Naive thymus-derived CD8-positive, alpha-beta T cell (primary cell): ENCODE measurements at regions not wholly inside any gene's neighbourhood (a gene's known extent, or its start where the extent isn't known, plus 50 kb on each side); places are given as distances from the start of the nearest gene placed in this dataset.
A peak's percentile ranks its signal among the peaks of the same experiment; 100 is the strongest.
"Not testable (repeated sequence)": the region's sequence is repeated elsewhere in the genome, so short reads cannot be mapped to it uniquely, and the experiment has no call there.

Experiments used
- ATAC-seq, 2 donors: fragments of 150-1000 bp; cut with Tn5 transposase in 1 of 2; sonication (Bioruptor Pico), chemical (Tn5 transposase) in 1 of 2; 1 replicate in 1 of 2; 2 replicates in 1 of 2; pipeline ENCODE4 v1.10.0; 2021; ENCODE audit warnings: mild to moderate bottlenecking in 2 of 2, moderate library complexity in 2 of 2
- POLR2A ChIA-PET: fragments of 350-600 bp; sonication (Branson Sonifier 250); formaldehyde crosslinking; loops from one replicate; lab custom pipeline; 2021; ENCODE audit warnings: antibody characterized with exemption; lab: Charles Lee
- DNase-seq, 10 donors: peaks; one replicate each; pipeline versions ENCODE4 v3.0.0 to v3.0.0-alpha.2; 2020 to 2022
- H3K27ac Mint-ChIP-seq, 10 donors: one replicate each; pipeline ENCODE4 v1.8.0; 2020 to 2022; ENCODE audit warnings: mild to moderate bottlenecking in 10 of 10, mixed read lengths in 10 of 10, moderate library complexity in 4 of 10, inconsistent platforms in 1 of 10
- H3K27me3 Mint-ChIP-seq, 5 donors: one replicate each; pipeline ENCODE4 v1.8.0; 2021 to 2022; ENCODE audit warnings: mixed read lengths in 5 of 5
- H3K36me3 Mint-ChIP-seq, 3 donors: one replicate each; pipeline ENCODE4 v1.8.0; 2020 to 2022; ENCODE audit warnings: mixed read lengths in 3 of 3, mild to moderate bottlenecking in 2 of 3, inconsistent platforms in 1 of 3
- H3K4me1 Mint-ChIP-seq, 4 donors: one replicate each; pipeline ENCODE4 v1.8.0; 2021 to 2022; ENCODE audit warnings: mixed read lengths in 4 of 4
- H3K4me3 Mint-ChIP-seq, 10 donors: one replicate each; pipeline ENCODE4 v1.8.0; 2020 to 2022; ENCODE audit warnings: mild to moderate bottlenecking in 10 of 10, mixed read lengths in 10 of 10, moderate library complexity in 6 of 10, inconsistent platforms in 1 of 10
- H3K9me3 Mint-ChIP-seq, 9 donors: one replicate each; pipeline ENCODE4 v1.8.0; 2020 to 2022; ENCODE audit warnings: mixed read lengths in 9 of 9, mild to moderate bottlenecking in 3 of 9, inconsistent platforms in 1 of 9, moderate library complexity in 1 of 9

- H3K4me3 Mint-ChIP-seq, DNase-seq, H3K36me3 Mint-ChIP-seq, POLR2A ChIA-PET, H3K27ac Mint-ChIP-seq, ATAC-seq, H3K4me1 Mint-ChIP-seq, H3K27me3 Mint-ChIP-seq: not testable (repeated sequence)
- H3K9me3 Mint-ChIP-seq, result peaks cover 0 to 10% (median 0%) of the 10 kb centered on the region in 9 donors
Measured at GRCh38 chr12:54799966-54800365, 54.4 kb upstream of the MUCL1 start.

GRCh38 chr12:54798651-54799050 lies 55.7 kb upstream of the MUCL1 start:
- DNase-seq, result no peak
- POLR2A ChIA-PET, result no interaction called here

GRCh38 chr12:54796991-54797390 lies 57.3 kb upstream of the MUCL1 start:
- no peaks in the 10 kb centered on the region for H3K36me3 Mint-ChIP-seq

More at GRCh38 chr12:54798651-54799050, 55.7 kb upstream of the MUCL1 start:
- Mint-ChIP-seq H3K4me1 (no peaks in the 10 kb centered on the region), H3K36me3 (no peaks in the 10 kb centered on the region), H3K9me3 (no peaks in the 10 kb centered on the region), H3K27ac (no peak overlapping the region), H3K27me3 (peaks cover 0 to 5% (median 2%) of the 10 kb centered on the region in 5 donors), H3K4me3 (no peak overlapping the region)
- ATAC-seq, result no peak

GRCh38 chr12:54795644-54796043 lies 58.7 kb upstream of the MUCL1 start:
- peaks cover 0 to 5% (median 2%) of the 10 kb centered on the region in 5 donors for H3K27me3 Mint-ChIP-seq
- no peak for DNase-seq
- no peaks in the 10 kb centered on the region for H3K36me3 Mint-ChIP-seq
- H3K4me3 Mint-ChIP-seq, result no peak overlapping the region
- no peaks in the 10 kb centered on the region for H3K4me1 Mint-ChIP-seq
- POLR2A ChIA-PET, result no interaction called here
- no peak overlapping the region for H3K27ac Mint-ChIP-seq
- no peak for ATAC-seq
- no peaks in the 10 kb centered on the region for H3K9me3 Mint-ChIP-seq

More at GRCh38 chr12:54796991-54797390, 57.3 kb upstream of the MUCL1 start:
- Mint-ChIP-seq H3K4me1 (no peaks in the 10 kb centered on the region), H3K4me3 (no peak overlapping the region), H3K27ac (no peak overlapping the region), H3K9me3 (no peaks in the 10 kb centered on the region), H3K27me3 (peaks cover 0 to 5% (median 2%) of the 10 kb centered on the region in 5 donors)
- POLR2A ChIA-PET, result no interaction called here
- no peak for DNase-seq
- no peak for ATAC-seq

- Mint-ChIP-seq H3K4me3 (no peak overlapping the region), H3K36me3 (peaks cover 0 to 29% (median 21%) of the 10 kb centered on the region in 3 donors), H3K27ac (no peak overlapping the region), H3K27me3 (peaks cover 0 to 10% (median 5%) of the 10 kb centered on the region in 5 donors), H3K4me1 (no peaks in the 10 kb centered on the region), H3K9me3 (peaks cover 10 to 48% (median 26%) of the 10 kb centered on the region in 9 donors)
- ATAC-seq, result no peak
- POLR2A ChIA-PET, result no interaction called here
- no peak for DNase-seq
Measured at GRCh38 chr12:54786081-54786480, 68.2 kb upstream of the MUCL1 start.

GRCh38 chr12:54784115-54784514 lies 70.2 kb upstream of the MUCL1 start:
- Mint-ChIP-seq H3K4me1 (peaks cover 0 to 3% (median under 1%) of the 10 kb centered on the region in 4 donors), H3K4me3 (no peak overlapping the region), H3K27ac (no peak overlapping the region), H3K36me3 (peaks cover 0 to 29% (median 23%) of the 10 kb centered on the region in 3 donors), H3K9me3 (peaks cover 10 to 51% (median 26%) of the 10 kb centered on the region in 9 donors), H3K27me3 (peaks cover 0 to 12% (median 5%) of the 10 kb centered on the region in 5 donors)
- no peak for DNase-seq
- no peak for ATAC-seq
- POLR2A ChIA-PET, result no interaction called here

GRCh38 chr12:54777031-54777430 lies 77.3 kb upstream of the MUCL1 start:
- not testable (repeated sequence) for H3K27me3 Mint-ChIP-seq
- Mint-ChIP-seq H3K36me3 (peaks cover 0 to 11% (median 9%) of the 10 kb centered on the region in 3 donors), H3K27ac (peak overlapping the region in 8 of 10 donors; percentile 3 to 91 (median 58)), H3K4me1 (peaks cover 18 to 54% (median 38%) of the 10 kb centered on the region in 4 donors), H3K4me3 (peak overlapping the region in 9 of 10 donors; percentile 23 to 77 (median 67)), H3K9me3 (peaks cover 0 to 21% (median 12%) of the 10 kb centered on the region in 9 donors)
- DNase-seq (peak in 7 of 10 donors; percentile 4 to 66 (median 36)), ATAC-seq (peak; percentile 47 to 53)
- POLR2A ChIA-PET, result interaction anchor here (0.9 kb wide), 1 partner anchor 208 kb away, joined by 3 read pairs; no protein-coding TSS in a partner anchor

GRCh38 chr12:54773593-54773992 lies 80.7 kb upstream of the MUCL1 start:
- H3K27me3 Mint-ChIP-seq, result peaks cover 0 to 4% (median 0%) of the 10 kb centered on the region in 5 donors
- peaks cover 18 to 48% (median 34%) of the 10 kb centered on the region in 4 donors for H3K4me1 Mint-ChIP-seq
- ATAC-seq, result no peak
- no peak overlapping the region for H3K27ac Mint-ChIP-seq
- H3K36me3 Mint-ChIP-seq, result peaks cover 0 to 9% (median 0%) of the 10 kb centered on the region in 3 donors
- no peak overlapping the region for H3K4me3 Mint-ChIP-seq
- H3K9me3 Mint-ChIP-seq, result peaks cover 0 to 16% (median 9%) of the 10 kb centered on the region in 9 donors
- no peak for DNase-seq
- POLR2A ChIA-PET, result no interaction called here

- Mint-ChIP-seq H3K4me3 (peak overlapping the region in 4 of 10 donors; percentile 7 to 61 (median 34)), H3K4me1 (peaks cover 0 to 9% (median 7%) of the 10 kb centered on the region in 4 donors), H3K27ac (peak overlapping the region in 7 of 10 donors; percentile 0 to 87 (median 70)), H3K36me3 (no peaks in the 10 kb centered on the region), H3K9me3 (peaks cover 0 to 6% (median 0%) of the 10 kb centered on the region in 9 donors), H3K27me3 (no peaks in the 10 kb centered on the region)
- no peak for ATAC-seq
- DNase-seq, result no peak
- POLR2A ChIA-PET, result no interaction called here
Measured at GRCh38 chr12:54765652-54766051, 88.7 kb upstream of the MUCL1 start.

GRCh38 chr12:54762390-54762789 lies 91.9 kb upstream of the MUCL1 start:
- no peak for ATAC-seq
- POLR2A ChIA-PET, result no interaction called here
- Mint-ChIP-seq H3K4me3 (no peak overlapping the region), H3K36me3 (peaks cover 0 to 12% (median 5%) of the 10 kb centered on the region in 3 donors), H3K27ac (no peak overlapping the region), H3K9me3 (peaks cover 0 to 18% (median 9%) of the 10 kb centered on the region in 9 donors), H3K4me1 (peaks cover 0 to 17% (median 9%) of the 10 kb centered on the region in 4 donors), H3K27me3 (peaks cover 0 to 2% (median 0%) of the 10 kb centered on the region in 5 donors)
- DNase-seq, result no peak

GRCh38 chr12:54759751-54760150 lies 94.6 kb upstream of the MUCL1 start:
- peaks cover 0 to 8% (median 3%) of the 10 kb centered on the region in 4 donors for H3K4me1 Mint-ChIP-seq
- peak overlapping the region in 1 of 10 donors; percentile 1 for H3K27ac Mint-ChIP-seq
- peaks cover 0 to 18% (median 9%) of the 10 kb centered on the region in 9 donors for H3K9me3 Mint-ChIP-seq
- ATAC-seq (no peak), DNase-seq (peak in 3 of 10 donors; percentile 18 to 48 (median 40))
- H3K4me3 Mint-ChIP-seq, result no peak overlapping the region
- peaks cover 0 to 2% (median 0%) of the 10 kb centered on the region in 5 donors for H3K27me3 Mint-ChIP-seq
- POLR2A ChIA-PET, result interaction anchor here (1.1 to 1.4 kb wide), 2 partner anchors 11 to 225 kb away, joined by 3 to 5 read pairs; no protein-coding TSS in a partner anchor
- H3K36me3 Mint-ChIP-seq, result peaks cover 0 to 12% (median 5%) of the 10 kb centered on the region in 3 donors

- ATAC-seq (no peak), DNase-seq (no peak)
- H3K4me3 Mint-ChIP-seq, result no peak overlapping the region
- no peaks in the 10 kb centered on the region for H3K9me3 Mint-ChIP-seq
- no peaks in the 10 kb centered on the region for H3K27me3 Mint-ChIP-seq
- H3K27ac Mint-ChIP-seq, result no peak overlapping the region
- H3K4me1 Mint-ChIP-seq, result peaks cover 9 to 25% (median 21%) of the 10 kb centered on the region in 4 donors
- no peaks in the 10 kb centered on the region for H3K36me3 Mint-ChIP-seq
- POLR2A ChIA-PET, result interaction anchor here (1.5 kb wide), 1 partner anchor 321 kb away, joined by 4 read pairs; no protein-coding TSS in a partner anchor
Measured at GRCh38 chr12:54751493-54751892, 102.8 kb upstream of the MUCL1 start.

GRCh38 chr12:54749191-54749818 lies 101.1 kb upstream of the DCD start:
- Mint-ChIP-seq H3K9me3 (peaks cover 0 to 6% (median 0%) of the 10 kb centered on the region in 9 donors), H3K27me3 (no peaks in the 10 kb centered on the region), H3K4me3 (peak overlapping the region; percentile 31 to 84 (median 70)), H3K27ac (peak overlapping the region in 9 of 10 donors; percentile 27 to 82 (median 52)), H3K36me3 (peaks cover 0 to 2% (median 0%) of the 10 kb centered on the region in 3 donors), H3K4me1 (peaks cover 9 to 34% (median 23%) of the 10 kb centered on the region in 4 donors)
- peak; percentile 73 to 83 for ATAC-seq
- POLR2A ChIA-PET, result interaction anchor here (1.1 to 2.4 kb wide), 5 partner anchors 11 to 323 kb away, joined by 3 to 9 read pairs (median 7); partner anchors contain the start of gene TESPA1
- DNase-seq, result peak in 8 of 10 donors; percentile 31 to 71 (median 57)
